ENCODE measurements at regions not wholly inside any gene's neighbourhood (a gene's known extent, or its start where the extent isn't known, plus 50 kb on each side); places are given as distances from the start of the nearest gene placed in this dataset.
"Not testable (repeated sequence)": the region's sequence is repeated elsewhere in the genome, so short reads cannot be mapped to it uniquely, and the experiment has no call there.

DNA sequence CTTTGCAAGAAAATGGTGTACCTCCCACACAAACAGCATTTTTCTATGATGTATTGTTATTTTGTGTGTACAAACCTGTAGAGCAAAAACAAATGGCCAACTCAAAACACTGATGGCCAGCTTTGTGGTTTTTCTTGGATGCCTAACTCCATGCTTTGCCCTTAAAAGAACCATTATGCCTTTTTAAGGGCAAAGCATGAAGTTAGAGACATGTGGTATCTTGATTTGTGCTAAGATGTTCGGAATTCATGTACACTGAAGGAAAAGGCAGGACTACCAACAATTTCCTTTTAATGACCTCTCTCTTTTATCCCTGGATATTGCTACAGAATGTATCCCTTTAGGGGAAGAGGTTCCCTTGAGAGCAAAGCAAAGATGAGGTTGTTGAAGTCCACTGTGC is 273.6 kb downstream of the SCG2 start:
- no peak for ATAC-seq

GRCh38 chr2:223330747-223331146 is 271.4 kb downstream of the SCG2 start:
- intact Hi-C loops (cut with DNase I); DNase-seq (ENCODE audit: missing footprints): not testable (repeated sequence)

More for the DNA sequence above, 273.6 kb downstream of the SCG2 start:
- no peak for DNase-seq (ENCODE audit: missing footprints)
- intact Hi-C loops (cut with DNase I): no loop called here

DNA sequence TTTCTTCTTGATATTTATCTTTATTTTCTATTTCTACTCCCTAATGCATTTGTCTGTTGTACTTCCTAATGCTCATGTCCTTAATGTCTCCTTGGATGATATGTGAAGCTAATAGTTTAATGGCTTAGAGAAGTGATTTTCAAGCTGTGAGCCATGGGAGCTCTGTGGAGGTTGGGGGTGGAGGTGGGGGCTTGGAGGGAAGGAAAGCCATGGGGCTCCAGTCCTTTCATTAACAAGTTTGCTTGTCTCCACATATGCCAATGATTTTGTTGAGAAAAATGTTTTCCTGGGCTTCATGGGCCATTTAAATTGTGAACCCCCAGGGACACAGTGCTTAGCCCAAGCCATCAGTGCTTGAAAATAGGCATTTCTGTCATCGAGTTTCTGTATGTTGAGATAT is 264.1 kb downstream of the SCG2 start:
- ATAC-seq (no peak), DNase-seq (ENCODE audit: missing footprints) (no peak)
- intact Hi-C loops (cut with DNase I): no loop called here

More at GRCh38 chr2:223330747-223331146, 271.4 kb downstream of the SCG2 start:
- ATAC-seq: not testable (repeated sequence)

DNA sequence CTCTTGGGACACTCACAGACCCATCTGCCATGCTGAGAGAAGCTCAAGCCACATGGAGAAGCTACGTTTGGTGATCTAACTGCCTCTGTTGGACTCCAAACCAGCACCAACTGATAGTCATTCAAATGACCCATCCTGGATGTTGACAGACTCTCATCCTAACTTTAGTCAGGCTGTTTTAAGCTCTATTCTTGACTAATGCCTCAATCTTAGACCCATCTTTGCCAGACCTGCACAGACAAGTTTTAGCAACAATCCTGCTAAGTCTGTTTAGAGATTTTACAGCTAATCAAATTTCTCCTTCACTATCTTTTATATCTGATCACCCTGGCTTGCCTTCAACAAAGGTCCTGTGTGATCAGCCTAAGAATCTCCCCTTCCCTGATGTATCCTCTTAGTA is 245.1 kb downstream of the SCG2 start:
- no peak for ATAC-seq
- intact Hi-C loops (cut with DNase I): no loop called here
- DNase-seq (ENCODE audit: missing footprints): no peak

DNA sequence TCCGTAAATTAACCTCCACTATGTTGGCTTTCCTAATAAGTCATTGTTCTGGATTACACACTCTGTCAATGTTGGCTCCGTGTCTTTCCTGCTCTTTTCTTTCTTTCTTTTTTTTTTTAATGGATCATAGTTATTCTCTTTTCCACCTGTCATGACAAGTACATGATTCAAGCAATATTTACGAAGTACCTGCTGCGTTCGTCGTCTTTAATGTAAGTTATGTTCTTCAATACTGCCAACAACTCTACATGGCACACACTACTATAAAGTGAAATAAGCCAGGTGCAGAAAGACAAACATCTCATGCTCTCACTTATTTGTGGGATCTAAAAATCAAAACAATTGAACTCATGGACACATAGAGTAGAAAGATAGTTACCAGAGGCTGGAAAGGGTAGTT is 239.1 kb downstream of the SCG2 start:
- ATAC-seq: no peak
- no peak for DNase-seq (ENCODE audit: missing footprints)
- intact Hi-C loops (cut with DNase I): no loop called here

DNA sequence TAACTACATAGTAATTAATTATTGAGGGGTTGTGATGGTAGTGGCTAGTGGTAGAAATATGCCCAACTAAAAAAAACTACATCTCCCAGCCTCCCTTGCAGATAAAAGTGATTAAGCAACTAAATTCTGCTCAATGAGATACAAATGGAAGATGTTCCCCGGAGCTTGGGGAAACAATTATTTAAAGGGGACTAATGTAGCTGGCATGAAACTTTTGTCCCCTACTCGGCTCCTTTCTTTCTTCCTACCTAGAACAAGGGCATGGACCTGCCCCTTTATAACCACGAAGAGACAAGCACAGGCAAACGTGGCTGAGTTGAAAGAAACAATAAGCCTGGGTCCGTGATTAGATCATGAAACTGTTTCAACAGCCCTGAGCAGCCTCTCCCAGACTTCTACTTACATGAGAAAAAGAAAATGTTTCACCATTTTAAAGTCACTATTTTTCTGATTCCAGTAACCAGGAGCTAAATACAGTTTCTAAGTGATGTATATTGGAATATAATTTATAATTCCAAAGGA is 236.9 kb downstream of the SCG2 start:
- no peak for ATAC-seq
- intact Hi-C loops (cut with DNase I): no loop called here
- no peak for DNase-seq (ENCODE audit: missing footprints)

DNA sequence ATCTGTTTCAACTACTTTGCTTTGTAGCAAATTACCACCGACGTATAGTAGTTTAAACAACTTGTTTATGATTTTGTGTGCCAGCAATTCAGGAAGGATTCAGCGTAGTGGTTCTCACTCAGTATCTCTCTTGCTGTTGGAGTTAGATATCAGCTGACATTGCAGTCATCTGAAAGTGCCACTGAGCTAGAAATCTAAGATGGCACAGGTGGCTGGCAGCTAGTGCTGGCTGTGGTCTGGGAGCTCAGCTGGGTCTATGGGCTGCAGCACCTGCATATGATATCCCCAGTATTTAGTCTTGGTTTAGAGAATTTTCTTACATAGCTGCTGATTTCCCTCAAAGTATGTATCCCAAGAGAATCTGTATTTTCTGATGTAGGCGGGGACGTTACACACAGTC is 235.6 kb downstream of the SCG2 start:
- intact Hi-C loops (cut with DNase I): no loop called here
- DNase-seq (ENCODE audit: missing footprints): no peak
- ATAC-seq: no peak

DNA sequence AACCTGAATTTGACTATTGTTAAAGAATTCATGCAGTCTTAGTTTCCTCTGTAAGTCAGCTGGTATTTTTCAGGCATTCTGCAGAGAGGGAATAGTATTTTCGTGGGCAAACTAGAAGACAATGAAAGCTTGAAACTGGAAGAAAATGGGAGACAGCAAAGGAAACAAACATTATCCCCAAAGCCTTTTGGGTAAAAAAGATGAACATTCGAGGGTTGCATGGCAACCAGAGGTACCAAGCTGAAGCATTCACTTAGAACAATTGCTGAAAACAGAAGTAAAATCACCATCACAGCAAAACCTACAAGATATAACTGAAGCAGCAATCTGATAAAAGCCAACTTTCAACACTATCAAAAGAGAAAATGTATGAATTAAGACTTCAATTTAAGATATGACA is 233.7 kb downstream of the SCG2 start:
- DNase-seq (ENCODE audit: missing footprints): no peak
- intact Hi-C loops (cut with DNase I): no loop called here
- no peak for ATAC-seq

- DNase-seq (ENCODE audit: missing footprints): no peak
- intact Hi-C loops (cut with DNase I): no loop called here
- ATAC-seq: no peak
Observed at GRCh38 chr2:223369889-223370288, 232.3 kb downstream of the SCG2 start.

DNA sequence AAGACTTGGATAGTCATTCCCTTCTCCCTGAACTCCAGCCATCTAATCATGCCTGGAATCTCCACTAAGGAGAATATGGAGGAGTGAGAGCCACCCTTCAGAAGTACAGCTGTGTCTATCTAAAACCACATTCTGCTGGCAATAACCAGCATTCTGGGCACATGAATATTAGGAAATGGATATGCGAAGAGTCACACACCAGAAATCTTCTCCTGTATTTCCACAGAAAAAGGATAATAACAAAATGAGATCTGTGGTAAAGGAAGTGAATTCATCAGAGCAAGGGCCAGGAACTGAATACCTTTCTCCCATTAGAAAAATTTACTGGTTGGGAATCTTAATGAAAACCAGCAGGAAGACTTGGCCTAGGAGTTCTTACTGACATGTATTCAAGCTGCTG is 218.8 kb downstream of the SCG2 start:
- intact Hi-C loops (cut with DNase I): no loop called here
- DNase-seq (ENCODE audit: missing footprints) (no peak), ATAC-seq (no peak)

- no peak for DNase-seq (ENCODE audit: missing footprints)
- no peak for ATAC-seq
- intact Hi-C loops (cut with DNase I): no loop called here
Observed at GRCh38 chr2:223386189-223386588, 216.0 kb downstream of the SCG2 start.

- intact Hi-C loops (cut with DNase I): no loop called here
- ATAC-seq: no peak
Observed at GRCh38 chr2:223386984-223387383, 215.2 kb downstream of the SCG2 start.

DNA sequence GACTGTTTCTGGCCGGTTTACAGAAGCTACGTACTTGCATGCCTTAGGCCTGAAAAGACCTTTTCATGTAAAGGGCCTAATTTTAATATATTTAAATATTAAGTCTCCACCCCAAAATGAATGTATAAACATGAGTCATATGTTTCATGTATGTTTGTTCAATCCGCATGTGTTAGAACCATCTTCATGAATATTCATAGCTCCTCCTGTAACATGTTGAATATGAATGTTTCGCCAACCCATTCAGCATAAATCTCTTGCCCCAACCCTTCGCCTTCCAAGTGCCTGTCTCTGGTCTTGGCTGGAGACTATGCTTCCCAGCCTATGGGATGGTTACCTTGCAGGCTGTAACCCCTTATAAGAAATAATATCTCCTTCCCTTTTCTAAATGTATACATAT is 212.5 kb downstream of the SCG2 start:
- ATAC-seq: no peak
- intact Hi-C loops (cut with DNase I): no loop called here

More at GRCh38 chr2:223386984-223387383, 215.2 kb downstream of the SCG2 start:
- DNase-seq (ENCODE audit: missing footprints): no peak

GRCh38 chr2:223396993-223397392 is 205.2 kb downstream of the SCG2 start:
- no peak for DNase-seq (ENCODE audit: missing footprints)
- intact Hi-C loops (cut with DNase I): no loop called here
- ATAC-seq: no peak

More for the DNA sequence above, 212.5 kb downstream of the SCG2 start:
- DNase-seq (ENCODE audit: missing footprints): no peak

- ATAC-seq: peak; percentile 54
- intact Hi-C loops (cut with DNase I): no loop called here
- DNase-seq (ENCODE audit: missing footprints): no peak
Observed at GRCh38 chr2:223399357-223399957, 202.7 kb downstream of the SCG2 start.

- DNase-seq (ENCODE audit: missing footprints): no peak
- intact Hi-C loops (cut with DNase I): no loop called here
- ATAC-seq: no peak
Observed at GRCh38 chr2:223404616-223405015, 197.5 kb downstream of the SCG2 start.

GRCh38 chr2:223414646-223415045 is 187.5 kb downstream of the SCG2 start:
- DNase-seq (ENCODE audit: missing footprints) (peak; percentile 63), ATAC-seq (peak; percentile 97)
- intact Hi-C loops (cut with DNase I): no loop called here

GRCh38 chr2:223415071-223415470 is 187.1 kb downstream of the SCG2 start:
- intact Hi-C loops (cut with DNase I): no loop called here
- DNase-seq (ENCODE audit: missing footprints) (no peak), ATAC-seq (no peak)

DNA sequence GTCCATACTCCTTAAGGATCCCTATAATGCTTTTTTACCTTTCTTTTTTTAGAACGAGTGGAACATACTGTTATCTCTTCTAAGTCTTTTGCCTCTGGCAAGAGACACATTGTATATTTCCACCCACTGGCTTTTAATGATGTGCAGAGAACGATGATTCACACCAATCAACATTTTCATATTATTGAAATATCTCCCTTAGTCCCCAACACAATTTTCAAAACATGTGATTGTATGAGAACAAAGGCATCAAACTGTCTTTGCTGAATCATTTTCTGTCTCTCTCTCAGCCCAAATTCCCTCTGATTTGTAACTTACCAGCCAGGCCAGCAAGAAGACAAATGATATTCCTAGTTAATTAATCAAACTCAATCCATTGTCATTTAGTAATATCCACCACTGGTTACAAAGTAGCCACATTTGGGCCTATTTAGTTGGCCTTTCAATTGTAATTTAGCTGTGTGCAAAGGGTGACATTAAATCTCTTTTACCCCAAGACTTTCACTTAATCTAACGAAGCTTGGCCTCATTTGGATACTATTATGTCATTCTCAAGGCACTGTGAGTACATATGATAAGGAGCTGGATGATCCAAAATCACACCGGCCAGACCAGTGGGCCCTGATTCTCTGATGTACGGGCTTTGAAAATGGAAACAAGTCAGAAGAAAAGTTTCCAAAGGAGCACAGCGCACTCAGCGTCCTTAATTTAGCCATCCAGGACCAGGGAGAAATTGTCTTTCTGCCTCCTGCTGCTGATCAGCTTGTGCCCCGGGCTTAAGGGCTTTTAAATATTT is 185.1 kb downstream of the SCG2 start:
- no peak for DNase-seq (ENCODE audit: missing footprints)
- intact Hi-C loops (cut with DNase I): no loop called here
- peak; percentile 63 for ATAC-seq

DNA sequence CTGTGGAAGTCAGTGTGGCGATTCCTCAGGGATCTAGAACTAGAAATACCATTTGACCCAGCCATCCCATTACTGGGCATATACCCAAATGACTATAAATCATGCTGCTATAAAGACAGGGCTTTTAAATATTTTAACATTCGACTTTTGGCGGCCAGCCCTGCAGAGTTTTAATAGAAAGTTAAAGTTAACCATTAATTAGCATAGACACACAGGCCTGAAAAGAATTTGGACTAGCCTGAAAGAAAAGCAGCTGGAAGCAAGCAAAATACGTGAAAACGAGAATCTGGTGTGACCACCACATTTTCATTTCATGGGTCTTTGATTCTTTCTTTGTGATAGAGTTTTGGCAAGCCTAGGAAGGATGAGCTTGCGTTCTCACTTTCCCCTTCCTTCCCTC is 184.0 kb downstream of the SCG2 start:
- intact Hi-C loops (cut with DNase I): no loop called here
- ATAC-seq: no peak
- no peak for DNase-seq (ENCODE audit: missing footprints)

All from Right ventricle myocardium inferior (tissue), 1 donor.